Stimulated activated CD8-positive, alpha-beta memory T cell treated with anti-CD3 and anti-CD28 coated beads, Interleukin-12 subunit alpha, Interleukin-12 subunit beta, amount 100 ng/mL, for 24 hours (primary cell): ENCODE measurements at regions not wholly inside any gene's neighbourhood (a gene's known extent, or its start where the extent isn't known, plus 50 kb on each side); places are given as distances from the start of the nearest gene placed in this dataset.

Source experiments
- DNase-seq: peaks from one replicate; pipeline ENCODE4 v3.0.0-alpha.2; 2020; ENCODE audit errors: extremely low read depth

DNA sequence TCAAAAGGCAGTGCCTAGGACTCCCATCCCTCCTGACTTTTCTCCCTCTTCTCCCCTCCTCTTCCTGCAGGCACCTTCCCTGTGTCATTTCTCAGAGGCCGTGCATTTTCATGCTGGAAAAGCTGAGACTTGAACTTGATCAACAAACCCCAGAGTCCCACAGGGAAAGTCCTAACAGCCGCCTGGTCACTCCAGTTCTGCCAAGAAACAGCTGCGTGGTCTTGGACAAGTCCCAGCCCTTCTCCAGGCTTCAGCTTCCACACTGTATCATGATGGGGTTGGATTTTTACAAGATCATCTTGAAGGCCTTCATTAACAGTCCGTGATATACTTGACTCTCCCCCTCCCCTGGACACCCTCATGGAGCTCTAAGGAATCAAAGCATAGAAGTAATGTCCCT, 366.0 kb downstream of the BCOR start:
- no peak for DNase-seq

DNA sequence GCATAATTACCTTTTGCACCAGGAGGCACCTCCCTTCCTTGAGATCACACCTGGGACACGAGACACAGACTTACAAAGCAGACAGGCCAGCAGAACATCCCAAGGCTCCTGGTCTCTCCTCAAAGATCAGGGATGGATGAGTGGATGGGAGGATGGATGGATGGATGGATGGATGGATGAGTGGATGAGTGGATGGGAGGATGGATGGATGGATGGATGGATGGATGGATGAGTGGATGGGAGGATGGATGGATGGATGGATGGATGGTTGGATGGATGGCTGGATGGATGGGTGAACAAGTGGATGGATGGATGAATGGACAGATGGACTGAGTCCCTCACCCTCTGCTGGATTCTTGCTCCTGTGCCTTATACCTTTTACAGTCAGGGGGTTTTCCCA, 364.0 kb downstream of the BCOR start:
- no peak for DNase-seq

DNA sequence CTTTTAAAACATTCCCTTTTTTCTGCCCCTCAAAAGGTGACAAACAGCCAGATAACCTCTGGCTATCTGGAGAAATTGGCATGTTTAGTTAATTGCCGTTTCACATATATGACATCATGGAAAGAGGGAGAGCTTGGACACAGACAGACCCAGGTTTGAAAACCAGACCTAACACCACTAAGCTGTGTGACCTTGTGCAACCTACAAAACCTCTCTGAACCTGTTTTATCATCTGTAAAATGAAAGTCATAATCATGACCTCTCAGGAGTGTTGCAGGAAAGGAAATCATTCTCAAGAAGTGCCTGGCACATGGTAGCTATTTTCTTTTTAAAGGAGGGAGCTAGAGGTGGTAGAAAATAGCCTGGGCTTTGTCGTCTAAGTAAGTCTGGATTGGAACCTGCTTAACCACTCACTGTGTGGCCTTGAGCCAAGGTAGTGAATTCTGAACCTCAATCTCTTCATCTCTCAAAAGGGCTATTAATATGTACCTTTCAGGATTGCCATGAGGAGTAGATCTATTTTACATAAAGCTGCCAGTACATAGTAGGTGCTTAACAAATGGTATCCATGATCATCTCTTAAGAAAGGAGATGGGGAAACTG, 363.5 kb downstream of the BCOR start:
- no peak for DNase-seq

DNA sequence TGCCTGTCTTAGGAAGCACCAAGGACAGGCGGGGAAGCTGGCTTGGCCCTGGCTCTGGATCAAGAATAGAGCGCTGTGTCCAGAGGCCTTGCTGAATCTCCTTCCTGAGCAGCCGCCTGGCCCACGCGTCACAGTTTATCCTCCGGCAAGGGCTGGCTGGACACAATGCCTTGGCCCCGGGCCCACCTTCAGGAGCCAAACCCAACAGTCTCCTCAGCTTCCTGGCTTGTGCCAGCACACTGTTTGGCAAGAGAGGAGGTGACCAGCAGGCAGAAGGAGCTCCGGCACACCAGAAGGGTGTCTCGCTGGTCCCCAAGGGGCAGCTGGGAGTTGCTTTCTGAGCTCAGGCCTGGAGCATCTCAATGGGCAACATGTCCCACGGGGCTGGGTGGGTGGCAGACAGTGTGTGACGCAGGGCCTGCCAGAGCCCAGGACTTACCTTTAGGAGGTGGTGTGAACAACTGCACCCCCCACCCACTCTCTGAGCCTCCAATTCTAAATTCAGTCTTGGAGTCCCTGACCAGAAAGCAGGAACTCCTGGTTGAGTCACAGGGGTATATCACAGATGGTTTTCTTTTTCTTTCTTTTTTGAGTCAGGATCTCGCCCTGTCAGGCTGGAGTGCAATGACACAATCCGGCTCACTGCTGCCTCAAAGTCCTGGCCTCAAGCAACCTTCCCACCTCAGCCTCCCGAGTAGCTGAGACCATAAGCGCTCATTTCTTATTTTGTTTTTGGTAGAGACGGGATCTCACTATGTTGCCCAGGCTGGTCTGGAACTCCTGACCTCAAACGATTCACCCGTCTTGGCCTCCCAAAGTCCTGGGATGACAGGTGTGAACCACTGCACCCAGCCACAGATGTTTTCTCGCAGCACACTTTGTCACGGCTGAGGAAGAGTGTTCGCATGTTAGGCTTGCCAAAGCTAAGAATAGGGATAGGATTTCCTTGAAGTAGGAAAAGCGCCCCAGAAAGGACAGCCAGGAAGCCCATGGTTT, 361.2 kb downstream of the BCOR start:
- no peak for DNase-seq

DNA sequence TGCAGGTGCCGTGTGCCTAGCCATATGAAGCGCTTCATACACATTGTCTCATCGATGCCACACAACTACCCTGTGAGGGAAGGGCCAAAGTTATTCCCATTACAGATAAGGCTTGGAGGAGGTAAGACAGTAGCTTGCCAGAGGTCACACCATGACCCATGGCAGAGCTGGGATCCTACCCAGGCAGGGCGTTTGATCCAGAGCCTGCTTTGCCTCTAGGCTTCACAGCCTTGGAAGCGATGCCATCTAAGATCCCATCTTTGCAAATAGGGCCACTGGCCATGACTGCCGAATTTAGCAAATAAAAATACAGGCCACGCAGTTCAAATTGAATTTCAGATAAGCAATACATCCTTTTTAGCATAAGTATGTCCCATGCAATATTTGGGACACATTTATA, 358.2 kb downstream of the BCOR start:
- no peak for DNase-seq

DNA sequence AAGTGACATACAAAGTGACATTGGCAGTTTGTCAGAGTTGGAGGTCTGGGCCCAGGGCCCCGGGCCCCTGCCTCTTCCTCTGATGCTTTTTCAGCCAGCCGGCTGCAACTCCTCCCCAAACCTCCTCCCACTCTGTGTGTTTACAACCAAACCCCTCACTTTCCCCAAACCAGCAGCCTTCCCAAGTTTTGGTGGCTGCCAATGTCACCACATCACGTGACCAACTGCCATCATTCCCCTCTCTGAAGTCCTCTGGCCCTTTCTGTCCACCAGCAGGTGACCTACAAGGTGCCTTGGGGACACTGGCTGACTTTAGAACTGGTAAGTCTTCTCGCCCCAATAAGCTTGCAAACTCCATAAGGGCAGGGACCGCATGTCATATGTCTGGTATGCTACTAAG, 357.7 kb downstream of the BCOR start:
- DNase-seq: no peak

DNA sequence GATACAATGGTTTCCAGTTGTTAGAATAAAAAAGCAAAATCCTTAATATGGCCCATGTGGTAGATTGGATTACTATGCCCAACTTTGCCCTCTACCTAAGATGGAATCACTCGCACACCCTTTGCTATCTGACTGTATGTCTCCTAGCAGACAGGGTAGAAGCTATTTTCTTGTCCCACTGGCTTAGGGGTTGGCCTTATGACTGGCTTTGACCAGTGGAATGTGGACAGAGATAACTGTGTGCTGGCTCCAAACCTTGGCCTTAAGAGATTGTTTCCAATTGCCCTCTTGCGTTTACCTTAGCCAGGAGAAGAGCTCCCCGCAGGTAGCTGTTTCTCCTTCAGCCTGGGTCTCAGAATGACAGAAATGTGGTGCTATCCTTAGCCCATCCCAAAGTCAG, 355.9 kb downstream of the BCOR start:
- DNase-seq: no peak

DNA sequence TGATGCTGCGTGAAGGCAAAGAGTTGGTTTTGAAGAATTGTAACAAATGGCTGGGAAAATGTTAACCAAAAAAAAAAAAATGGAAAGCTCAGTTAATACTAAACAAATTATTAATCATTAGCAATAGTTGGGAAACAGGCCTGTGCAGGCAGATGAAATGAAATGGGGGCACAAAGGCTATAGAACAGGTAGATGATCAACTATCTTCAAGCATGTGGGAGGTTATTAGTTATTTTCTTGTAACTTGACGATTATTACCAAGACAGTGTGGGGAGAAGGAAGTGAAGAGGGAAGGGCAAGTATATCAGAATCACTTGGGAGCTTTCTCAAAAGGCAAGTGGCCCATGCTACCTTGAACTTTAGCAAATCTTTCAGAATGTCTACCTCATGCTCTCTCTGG, 351.9 kb downstream of the BCOR start:
- no peak for DNase-seq

DNA sequence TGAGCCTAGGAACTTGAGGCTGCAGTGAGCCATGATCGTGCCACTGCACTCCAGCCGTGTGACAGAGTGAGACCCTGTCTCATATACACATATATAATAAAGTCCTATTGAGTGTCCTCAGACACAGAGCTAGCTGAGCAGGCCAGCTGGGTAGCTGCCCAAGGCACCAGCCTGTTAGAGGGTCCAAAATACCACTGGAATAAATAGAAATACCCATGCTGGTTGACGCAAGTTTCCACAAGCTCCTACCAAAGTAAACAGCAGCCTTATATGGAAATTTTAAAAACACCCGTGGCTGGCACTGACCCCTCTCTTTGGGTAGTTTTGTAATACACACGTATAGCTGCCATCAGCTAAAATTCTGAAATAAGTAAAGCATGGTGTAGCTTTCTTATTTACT, 348.6 kb downstream of the BCOR start:
- no peak for DNase-seq

DNA sequence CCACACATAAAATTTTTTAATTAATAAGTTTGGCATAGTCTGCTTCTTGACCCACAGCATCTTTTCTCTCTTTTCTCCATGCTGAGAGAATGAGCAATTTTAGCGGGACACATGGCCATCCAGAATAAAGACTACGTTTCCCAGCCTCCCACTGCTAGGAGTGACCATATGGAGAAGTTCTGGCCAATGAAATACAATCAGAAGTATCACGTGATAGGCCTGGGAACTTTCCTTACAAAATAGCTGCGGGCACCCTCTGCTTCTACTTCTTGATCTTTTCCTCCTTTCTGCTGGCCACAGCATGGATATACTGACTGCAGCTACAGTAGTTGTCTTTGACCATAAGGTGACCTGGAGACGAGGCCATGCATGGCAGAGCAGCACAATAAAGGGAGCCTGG, 348.0 kb downstream of the BCOR start:
- no peak for DNase-seq

DNA sequence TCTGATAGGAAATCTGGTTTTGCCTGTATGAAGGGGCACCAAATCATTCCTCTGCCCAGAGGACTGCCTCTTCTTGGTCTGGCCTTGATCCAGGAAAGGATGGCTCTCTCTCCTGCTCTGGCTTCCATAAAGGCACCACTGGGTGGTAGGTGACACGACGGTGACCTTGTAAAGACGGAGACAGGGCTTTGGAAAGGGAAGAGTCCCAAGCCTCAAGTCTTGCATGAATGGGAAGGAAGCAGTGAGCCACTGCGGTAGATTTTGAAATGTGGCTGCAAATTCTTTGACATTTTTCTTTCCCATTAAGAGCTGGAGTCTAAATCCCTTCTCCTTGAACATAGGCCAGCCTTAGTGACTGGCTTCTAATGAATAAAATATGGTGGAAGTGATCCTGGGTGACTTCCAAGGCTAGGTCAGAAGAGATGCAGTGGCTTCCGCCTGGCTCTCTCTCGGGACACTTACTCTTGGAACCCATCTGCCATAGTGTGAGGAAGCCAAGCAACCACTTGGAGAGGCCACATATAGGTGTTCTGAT, 347.4 kb downstream of the BCOR start:
- no peak for DNase-seq

DNA sequence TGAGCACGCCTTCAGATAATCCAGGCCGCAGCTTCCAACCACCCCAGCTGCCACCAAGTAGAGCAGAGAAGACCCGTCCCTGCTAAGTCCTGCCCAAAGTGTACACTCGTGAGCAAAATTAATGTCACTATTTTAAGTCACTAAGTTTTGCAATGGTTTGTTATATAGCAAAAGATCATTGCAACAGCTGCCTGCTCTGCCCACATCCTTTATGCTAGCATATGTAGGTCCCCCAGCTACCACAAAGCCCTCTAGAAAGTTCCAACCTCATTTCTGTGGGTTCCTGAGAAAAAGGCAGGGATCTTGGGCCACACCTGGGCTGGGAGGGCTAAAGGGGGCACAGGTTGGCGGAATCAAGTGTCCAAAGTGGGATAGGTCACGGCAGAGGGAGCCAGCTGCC, 346.9 kb downstream of the BCOR start:
- DNase-seq: no peak

DNA sequence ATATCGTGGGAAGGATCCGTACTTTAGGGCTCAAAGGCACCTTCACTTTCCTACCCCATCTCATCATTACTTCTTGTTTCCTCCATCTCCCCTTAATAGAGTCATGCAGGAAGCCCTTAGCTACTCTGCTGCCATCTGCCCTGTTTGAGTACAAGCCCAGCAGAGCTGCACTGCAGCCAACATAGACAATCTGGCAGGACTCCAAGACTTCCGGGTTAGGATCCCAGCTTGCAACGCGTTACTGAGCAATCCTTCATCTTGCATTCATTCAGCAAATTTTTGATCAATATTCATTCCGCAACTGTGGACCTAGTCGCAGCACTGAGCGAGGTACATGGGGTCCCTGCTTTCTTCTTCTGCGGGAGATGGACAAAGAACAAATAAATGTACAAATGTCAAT, 344.9 kb downstream of the BCOR start:
- no peak for DNase-seq

DNA sequence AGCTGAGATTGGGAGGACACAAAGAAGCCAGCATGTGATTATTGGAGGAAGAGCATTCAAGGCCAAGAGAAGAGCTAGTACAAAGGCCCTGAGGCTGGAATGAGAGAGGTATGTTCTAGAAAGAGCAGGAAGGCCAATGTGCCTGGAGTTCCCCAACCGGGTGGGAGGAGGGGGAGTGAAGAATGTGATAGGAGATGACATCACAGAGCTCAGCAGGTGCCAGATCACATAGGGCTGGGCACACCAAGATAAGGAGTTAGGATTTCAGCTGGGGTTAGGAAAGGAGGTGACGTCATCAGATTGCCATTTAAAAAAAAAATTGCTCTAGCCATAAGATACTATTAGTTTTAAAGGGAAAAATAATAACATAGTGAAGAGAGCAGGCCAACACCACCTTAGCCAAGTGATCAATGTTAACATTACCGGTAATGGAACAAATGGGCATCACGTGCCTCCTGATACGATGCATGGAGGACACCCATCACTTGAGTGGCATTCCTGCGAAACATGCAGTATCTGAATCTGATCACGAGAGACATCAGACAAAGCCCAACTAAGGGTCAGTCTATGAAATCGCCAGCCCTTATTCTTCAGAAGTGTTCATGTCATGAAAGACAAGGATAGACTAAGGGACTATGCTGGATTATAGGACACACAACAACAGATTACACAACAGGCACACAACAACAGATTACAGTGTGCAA, 344.3 kb downstream of the BCOR start:
- DNase-seq: no peak

DNA sequence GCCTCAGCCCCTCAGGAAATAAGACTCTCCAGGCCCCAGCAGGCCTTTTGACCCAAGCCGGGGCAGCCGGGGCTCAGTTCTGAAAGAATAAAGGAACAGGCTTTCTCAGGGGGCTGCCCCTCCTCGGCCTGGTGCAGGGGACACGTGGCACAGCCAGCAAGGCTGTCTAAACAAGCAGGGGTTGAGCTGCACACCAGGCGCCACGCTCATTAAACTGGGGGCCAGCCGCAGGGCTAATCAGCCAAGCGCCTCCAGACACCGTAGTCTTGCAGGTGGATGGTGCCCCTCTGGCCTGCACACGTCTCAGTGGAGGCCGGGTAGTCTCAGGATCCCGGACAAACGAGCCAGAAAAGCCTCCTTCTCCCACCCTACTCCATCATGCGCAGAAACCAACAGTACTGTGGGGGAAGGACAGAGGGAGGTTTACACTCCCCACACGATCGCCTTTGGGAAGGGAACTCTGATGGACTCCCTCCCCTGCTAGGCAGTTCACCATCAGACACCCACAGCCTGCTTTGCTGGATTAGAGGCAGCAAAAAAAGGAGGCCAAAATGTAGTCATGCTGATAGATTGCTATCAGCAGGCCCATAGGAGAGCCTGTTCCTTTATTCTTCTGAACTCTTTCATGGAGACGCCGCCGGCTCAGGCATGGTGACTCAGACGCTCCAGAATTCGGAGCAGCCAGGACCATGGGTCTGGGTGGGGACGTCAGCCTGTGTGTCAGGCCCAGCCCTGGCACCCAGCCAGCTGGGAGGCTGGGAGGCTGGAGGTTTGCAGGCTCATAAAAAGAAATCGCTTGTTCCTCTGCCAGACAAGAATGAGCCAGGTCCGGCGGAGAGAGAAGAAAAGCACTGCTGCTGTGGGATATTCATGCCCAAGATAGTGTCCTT, 342.4 kb downstream of the BCOR start:
- DNase-seq: no peak

DNA sequence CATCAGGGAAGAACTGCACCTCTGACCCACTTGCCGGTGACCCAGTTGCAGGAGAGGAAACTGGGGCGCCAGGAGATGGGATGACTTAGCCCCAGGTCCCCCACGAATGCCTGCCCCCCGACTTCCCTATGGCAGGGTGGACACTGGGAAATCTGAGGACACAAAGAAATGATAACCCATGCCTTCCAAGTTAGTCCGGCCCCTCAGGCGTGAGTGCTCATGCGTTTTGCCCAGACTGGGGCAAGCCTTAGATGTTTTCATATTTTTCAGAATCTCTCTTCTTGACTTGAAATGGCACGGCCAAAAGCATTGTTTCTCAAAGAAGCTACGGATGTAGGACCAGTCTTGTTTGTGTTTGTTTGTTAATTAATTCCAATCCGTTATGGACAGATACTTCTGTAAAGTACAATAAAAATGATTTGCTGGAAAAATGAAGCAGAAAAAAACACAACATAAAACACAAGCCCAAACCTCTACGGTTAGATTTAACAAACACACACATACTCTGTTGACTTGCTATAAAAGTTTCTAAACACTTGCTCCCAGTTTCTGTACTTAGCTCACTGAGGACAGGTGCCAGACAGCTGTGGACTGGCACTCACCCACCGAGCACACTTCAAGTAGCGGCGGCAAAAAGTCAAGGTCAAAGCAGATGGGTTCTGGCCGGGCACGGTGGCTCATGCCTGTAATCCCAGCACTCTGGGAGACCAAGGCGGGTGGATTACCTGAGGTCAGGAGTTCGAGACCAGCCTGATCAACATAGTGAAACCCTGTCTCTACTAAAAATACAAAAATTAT, 341.5 kb downstream of the BCOR start:
- no peak for DNase-seq

DNA sequence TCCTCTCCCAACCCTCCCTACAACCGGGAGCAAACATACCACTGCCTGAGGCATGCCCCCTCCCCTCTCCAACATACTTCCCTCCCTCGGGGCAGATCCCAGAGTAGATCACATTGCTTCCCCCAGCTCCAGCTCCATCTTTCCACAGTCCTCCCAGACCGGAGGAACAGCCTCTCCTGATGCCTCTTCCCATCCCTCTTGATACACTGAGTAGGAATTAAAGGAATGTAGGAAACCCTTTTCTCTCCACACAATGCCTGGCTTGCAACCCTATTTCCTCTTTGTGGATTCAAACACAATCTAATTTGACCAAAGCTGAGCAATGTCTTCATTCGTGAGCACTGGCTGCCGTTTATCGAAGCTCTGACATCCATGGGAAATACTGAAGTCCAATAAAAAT, 339.8 kb downstream of the BCOR start:
- no peak for DNase-seq

DNA sequence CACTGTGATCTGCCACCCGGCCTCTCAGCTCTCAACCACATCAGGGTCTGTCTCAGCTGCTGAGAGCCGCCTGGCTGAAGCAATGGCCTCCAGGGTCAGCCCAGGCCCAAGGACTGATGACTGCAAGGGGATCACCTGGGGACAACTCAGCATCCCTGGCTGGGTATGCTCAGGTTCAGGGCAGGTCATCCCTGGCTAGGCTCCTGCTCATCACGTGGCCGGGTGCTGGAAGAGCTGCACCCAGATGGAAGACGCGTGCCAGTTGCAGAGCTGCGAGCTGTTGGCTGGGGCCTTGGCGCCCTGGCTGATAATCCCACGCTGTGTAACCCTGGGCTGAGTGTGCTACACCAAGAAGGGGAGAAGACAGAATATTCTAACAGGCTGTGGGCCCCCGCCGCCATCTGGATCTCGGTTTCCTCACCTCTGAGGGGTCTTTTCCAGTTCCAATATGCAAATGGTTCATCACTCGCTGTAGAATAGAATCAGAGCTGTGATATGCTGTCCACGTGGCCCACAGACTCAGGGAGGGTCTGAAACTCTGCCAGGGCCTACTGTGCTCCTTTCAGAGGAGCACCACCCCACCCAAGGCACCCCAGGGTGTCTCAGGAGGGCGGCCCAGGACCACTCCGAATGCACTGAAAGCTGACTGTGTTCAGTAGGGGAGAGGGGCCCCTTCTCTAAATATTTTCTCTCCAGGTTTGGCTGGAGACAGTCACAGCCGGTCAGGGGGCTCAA, 338.8 kb downstream of the BCOR start:
- DNase-seq: no peak

DNA sequence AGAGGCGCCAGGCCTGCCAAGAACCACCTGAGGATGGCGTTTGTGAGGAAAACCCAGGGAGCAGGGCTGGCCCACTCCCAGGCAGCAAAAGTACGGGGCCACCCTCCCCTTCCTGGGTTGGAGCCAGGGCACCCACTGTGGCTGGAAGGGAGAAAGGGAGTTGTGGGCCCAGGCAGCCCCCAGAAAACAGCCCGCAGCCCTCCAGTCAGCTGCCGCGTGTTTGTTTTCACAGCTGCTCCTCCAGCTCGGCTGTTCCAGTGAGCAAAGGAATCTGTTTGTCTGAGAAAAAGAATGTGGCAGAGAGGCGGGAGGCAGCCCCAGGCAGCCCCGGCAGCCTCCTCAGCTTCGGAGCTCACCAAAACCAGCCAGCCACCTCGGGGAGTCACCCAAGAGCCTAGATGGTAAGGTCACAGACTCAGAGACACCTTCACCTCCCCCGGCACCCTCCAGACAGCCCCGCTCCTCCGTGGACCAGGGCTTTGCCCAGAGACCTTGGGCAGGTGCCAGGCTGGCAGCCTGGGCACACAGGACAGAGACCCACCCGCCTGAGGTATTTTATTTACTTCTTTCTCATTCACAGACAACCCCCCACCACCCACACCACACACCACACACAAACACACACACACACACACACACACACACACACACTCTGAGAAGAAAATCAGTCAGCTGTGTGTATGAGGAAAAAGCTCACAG, 338.1 kb downstream of the BCOR start:
- DNase-seq: no peak
